ENCODE measurements at regions not wholly inside any gene's neighbourhood (a gene's known extent, or its start where the extent isn't known, plus 50 kb on each side); places are given as distances from the start of the nearest gene placed in this dataset.

DNA sequence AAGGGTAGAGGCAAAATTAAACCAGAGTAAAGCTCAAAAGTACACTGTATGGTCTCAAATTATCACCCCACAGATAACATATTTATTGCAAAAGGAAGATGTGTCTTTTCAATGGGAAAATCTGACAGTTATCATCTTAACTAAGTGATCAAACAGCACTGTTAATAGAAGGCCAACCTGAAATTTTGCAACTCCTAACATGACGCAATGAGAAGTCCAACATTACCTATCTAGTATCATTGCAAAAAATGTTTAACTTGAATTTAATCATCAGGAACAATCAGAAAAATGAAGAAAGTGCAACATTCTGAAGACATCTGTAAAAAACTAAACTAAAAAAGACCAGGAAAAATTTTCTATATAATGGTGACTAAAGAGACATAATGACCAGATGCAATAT, 156.7 kb upstream of the POGK start:
- TF ChIP-seq OSR1 (CRISPR knock-in tag; IDR thresholded peaks at IDR 0.05) (no peak), ARNTL (CRISPR knock-in tag; IDR thresholded peaks at IDR 0.05; ENCODE audit: borderline replicate concordance, low read depth) (no peak), TOX (CRISPR knock-in tag; IDR thresholded peaks at IDR 0.05; ENCODE audit: borderline replicate concordance) (no peak), PPARA (CRISPR knock-in tag; IDR thresholded peaks at IDR 0.05; ENCODE audit: borderline replicate concordance) (no peak), ISL1 (CRISPR knock-in tag; IDR thresholded peaks at IDR 0.05) (no peak), GLIS3 (CRISPR knock-in tag; IDR thresholded peaks at IDR 0.05) (no peak), ZNF565 (CRISPR knock-in tag; conservative IDR thresholded peaks at IDR 0.05; ENCODE audit: low read depth) (no peak), ZNF70 (CRISPR knock-in tag; IDR thresholded peaks at IDR 0.05) (no peak)
- TF ChIP-seq, protein P1, sequence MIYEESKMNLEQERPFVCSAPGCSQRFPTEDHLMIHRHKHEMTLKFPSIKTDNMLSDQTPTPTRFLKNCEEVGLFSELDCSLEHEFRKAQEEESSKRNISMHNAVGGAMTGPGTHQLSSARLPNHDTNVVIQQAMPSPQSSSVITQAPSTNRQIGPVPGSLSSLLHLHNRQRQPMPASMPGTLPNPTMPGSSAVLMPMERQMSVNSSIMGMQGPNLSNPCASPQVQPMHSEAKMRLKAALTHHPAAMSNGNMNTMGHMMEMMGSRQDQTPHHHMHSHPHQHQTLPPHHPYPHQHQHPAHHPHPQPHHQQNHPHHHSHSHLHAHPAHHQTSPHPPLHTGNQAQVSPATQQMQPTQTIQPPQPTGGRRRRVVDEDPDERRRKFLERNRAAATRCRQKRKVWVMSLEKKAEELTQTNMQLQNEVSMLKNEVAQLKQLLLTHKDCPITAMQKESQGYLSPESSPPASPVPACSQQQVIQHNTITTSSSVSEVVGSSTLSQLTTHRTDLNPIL (CRISPR knock-in tag; IDR thresholded peaks at IDR 0.05; ENCODE audit: low read depth): no peak
- TF ChIP-seq, protein P2, sequence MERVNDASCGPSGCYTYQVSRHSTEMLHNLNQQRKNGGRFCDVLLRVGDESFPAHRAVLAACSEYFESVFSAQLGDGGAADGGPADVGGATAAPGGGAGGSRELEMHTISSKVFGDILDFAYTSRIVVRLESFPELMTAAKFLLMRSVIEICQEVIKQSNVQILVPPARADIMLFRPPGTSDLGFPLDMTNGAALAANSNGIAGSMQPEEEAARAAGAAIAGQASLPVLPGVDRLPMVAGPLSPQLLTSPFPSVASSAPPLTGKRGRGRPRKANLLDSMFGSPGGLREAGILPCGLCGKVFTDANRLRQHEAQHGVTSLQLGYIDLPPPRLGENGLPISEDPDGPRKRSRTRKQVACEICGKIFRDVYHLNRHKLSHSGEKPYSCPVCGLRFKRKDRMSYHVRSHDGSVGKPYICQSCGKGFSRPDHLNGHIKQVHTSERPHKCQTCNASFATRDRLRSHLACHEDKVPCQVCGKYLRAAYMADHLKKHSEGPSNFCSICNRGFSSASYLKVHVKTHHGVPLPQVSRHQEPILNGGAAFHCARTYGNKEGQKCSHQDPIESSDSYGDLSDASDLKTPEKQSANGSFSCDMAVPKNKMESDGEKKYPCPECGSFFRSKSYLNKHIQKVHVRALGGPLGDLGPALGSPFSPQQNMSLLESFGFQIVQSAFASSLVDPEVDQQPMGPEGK (CRISPR knock-in tag; IDR thresholded peaks at IDR 0.05; ENCODE audit: borderline replicate concordance): no peak

Measured in SK-N-SH treated with all-trans-retinoic acid at 6 μM for 48 hours (cell line).